Uterus (tissue), 3 donors: ENCODE measurements at regions not wholly inside any gene's neighbourhood (a gene's known extent, or its start where the extent isn't known, plus 50 kb on each side); places are given as distances from the start of the nearest gene placed in this dataset.

Experiments
- DNase-seq, 2 donors: peaks; one replicate each; pipeline ENCODE4 v3.0.0-alpha.2; 2019 to 2020
- H3K27ac ChIP-seq, 2 donors: fragments of 200-600 bp; sonication (generic); 1 replicate in 1 of 2; 2 replicates in 1 of 2; pipeline ENCODE4 v1.5.1; 2016 to 2018
- H3K27me3 ChIP-seq, 2 donors: fragments of 200-600 bp; sonication (generic); one replicate each; pipeline ENCODE4 v1.5.1; 2018 to 2019; ENCODE audit warnings: control low read depth in 1 of 2
- H3K36me3 ChIP-seq, 2 donors: fragments of 200-600 bp; sonication (generic); one replicate each; pipeline ENCODE4 v1.5.1; 2019; ENCODE audit warnings: control low read depth in 1 of 2
- H3K4me1 ChIP-seq, 2 donors: fragments of 200-600 bp; sonication (generic); one replicate each; pipeline ENCODE4 v1.5.1; 2018 to 2019; ENCODE audit warnings: control low read depth in 1 of 2
- H3K4me3 ChIP-seq, 2 donors: fragments of 200-600 bp; sonication (generic); 1 replicate in 1 of 2; 2 replicates in 1 of 2; pipeline ENCODE4 v1.5.1; 2018 to 2019; ENCODE audit warnings: mild to moderate bottlenecking in 1 of 2
- H3K9me3 ChIP-seq, 2 donors: fragments of 200-600 bp; sonication (generic); one replicate each; pipeline ENCODE4 v1.5.1; 2019; ENCODE audit warnings: control low read depth in 1 of 2
- CTCF ChIP-seq, 4 experiments: fragments of 200-600 bp in 2 of 4; fragments of 450-650 bp in 2 of 4; sonication (generic) in 2 of 4; IDR thresholded peaks; one replicate each; pipeline ENCODE4 v1.5.1; 2016 to 2019; ENCODE audit warnings: antibody characterized with exemption in 4 of 4, mild to moderate bottlenecking in 2 of 4, moderate library complexity in 1 of 4
- POLR2A ChIP-seq, 2 donors: fragments of 450-650 bp; IDR thresholded peaks; one replicate each; pipeline ENCODE4 v1.6.1; 2016; ENCODE audit warnings: antibody characterized with exemption in 2 of 2, mild to moderate bottlenecking in 1 of 2, moderate library complexity in 1 of 2
- intact Hi-C: fragments of 100-400 bp; cut with DNase I; formaldehyde crosslinking; loops from one replicate; pipeline ENCODE4 v1.15.1; 2023; ENCODE audit warnings: low total_unique reads
- donor health status: DM: yes; HTN: yes; CAD: no.

- no peak for DNase-seq
- Histone ChIP-seq H3K36me3 (no peaks in the 10 kb centered on the region), H3K9me3 (no peaks in the 10 kb centered on the region), H3K27me3 (no peaks in the 10 kb centered on the region), H3K27ac (no peak overlapping the region), H3K4me1 (no peaks in the 10 kb centered on the region), H3K4me3 (no peak overlapping the region)
- TF ChIP-seq POLR2A (IDR thresholded peaks at IDR 0.05) (no peak), CTCF (IDR thresholded peaks at IDR 0.05) (no peak)
- intact Hi-C loops: no loop called here
These were observed 61.2 kb upstream of the CDYL start for GRCh38 chr6:4714961-4715501.

DNA sequence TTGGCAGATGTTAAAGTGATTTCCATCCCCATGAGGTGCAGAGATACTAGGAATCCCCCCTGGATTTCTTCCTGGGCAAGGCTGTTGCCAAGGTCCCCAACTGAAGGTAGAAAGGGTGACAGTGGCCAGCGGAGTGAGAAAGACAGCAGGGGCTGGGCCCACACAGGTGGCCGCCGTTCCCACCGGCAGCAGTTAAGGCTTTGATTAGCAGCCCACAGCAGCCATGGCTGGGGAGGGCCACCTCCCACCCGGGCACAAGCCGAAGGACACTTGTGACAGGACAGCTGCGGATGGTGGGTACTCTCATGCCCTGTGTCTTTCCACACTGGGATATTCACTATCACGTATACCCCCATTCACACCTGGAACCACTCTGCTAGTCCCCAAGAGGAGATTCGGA lies 63.9 kb upstream of the CDYL start:
- H3K27me3 ChIP-seq: no peaks in the 10 kb centered on the region

DNA sequence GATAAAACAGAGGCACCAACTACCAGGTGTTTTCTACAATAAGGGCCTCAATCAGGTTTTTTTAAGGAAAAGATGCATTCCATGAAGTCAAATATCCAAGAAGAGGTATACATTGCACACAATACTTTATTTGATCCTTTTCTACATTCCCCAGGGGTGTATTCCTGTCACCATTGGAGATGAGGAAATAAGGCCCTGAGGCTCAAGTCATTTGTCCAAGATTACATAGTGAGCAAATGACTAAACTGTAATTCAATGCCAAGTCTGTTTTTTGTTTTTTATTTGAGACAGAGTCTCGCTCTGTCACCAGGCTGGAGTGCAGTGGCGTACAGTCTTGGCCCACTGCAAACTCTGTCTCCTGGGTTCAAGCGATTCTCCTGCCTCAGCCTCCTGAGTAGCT lies 69.2 kb upstream of the CDYL start:
- no peaks in the 10 kb centered on the region for H3K9me3 ChIP-seq
- H3K4me3 ChIP-seq: no peak overlapping the region
- no peak overlapping the region for H3K27ac ChIP-seq
- intact Hi-C loops: no loop called here
- no peak for DNase-seq
- no peaks in the 10 kb centered on the region for H3K27me3 ChIP-seq
- H3K4me1 ChIP-seq: no peaks in the 10 kb centered on the region
- no peak for TF ChIP-seq POLR2A (IDR thresholded peaks at IDR 0.05)
- TF ChIP-seq CTCF (IDR thresholded peaks at IDR 0.05): no peak
- no peaks in the 10 kb centered on the region for H3K36me3 ChIP-seq

More for the DNA sequence above, 63.9 kb upstream of the CDYL start:
- Histone ChIP-seq H3K9me3 (no peaks in the 10 kb centered on the region), H3K4me1 (no peaks in the 10 kb centered on the region), H3K4me3 (no peak overlapping the region), H3K27ac (no peak overlapping the region), H3K36me3 (no peaks in the 10 kb centered on the region)
- intact Hi-C loops: no loop called here
- TF ChIP-seq POLR2A (IDR thresholded peaks at IDR 0.05): no peak
- TF ChIP-seq CTCF (IDR thresholded peaks at IDR 0.05): no peak
- no peak for DNase-seq

- intact Hi-C loops: no loop called here
- Histone ChIP-seq H3K27me3 (no peaks in the 10 kb centered on the region), H3K9me3 (no peaks in the 10 kb centered on the region), H3K4me1 (no peaks in the 10 kb centered on the region), H3K27ac (no peak overlapping the region), H3K4me3 (no peak overlapping the region), H3K36me3 (no peaks in the 10 kb centered on the region)
- no peak for DNase-seq
- TF ChIP-seq CTCF (IDR thresholded peaks at IDR 0.05) (no peak), POLR2A (IDR thresholded peaks at IDR 0.05) (no peak)
These were observed 70.4 kb upstream of the CDYL start for GRCh38 chr6:4705809-4706208.

DNA sequence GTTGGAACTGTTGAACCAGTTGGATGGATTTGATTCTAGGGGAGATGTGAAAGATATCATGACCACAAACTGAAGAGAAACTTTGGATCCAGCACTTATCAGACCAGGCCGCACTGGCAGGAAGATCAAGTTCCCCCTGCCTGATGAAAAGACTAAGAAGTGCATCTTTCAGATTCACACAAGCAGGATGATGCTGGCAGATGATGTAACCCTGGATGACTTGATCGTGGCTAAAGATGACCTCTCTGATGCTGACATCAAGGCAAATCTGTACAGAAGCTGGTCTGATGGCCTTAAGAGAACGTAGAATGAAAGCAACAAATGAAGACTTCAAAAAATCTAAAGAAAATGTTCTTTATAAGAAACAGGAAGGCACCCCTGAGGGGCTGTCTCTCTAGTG lies 72.8 kb upstream of the CDYL start:
- TF ChIP-seq POLR2A (IDR thresholded peaks at IDR 0.05) (no peak), CTCF (IDR thresholded peaks at IDR 0.05) (no peak)
- DNase-seq: no peak
- Histone ChIP-seq H3K9me3 (no peaks in the 10 kb centered on the region), H3K4me1 (no peaks in the 10 kb centered on the region), H3K27me3 (no peaks in the 10 kb centered on the region), H3K4me3 (no peak overlapping the region), H3K27ac (no peak overlapping the region), H3K36me3 (no peaks in the 10 kb centered on the region)
- intact Hi-C loops: no loop called here
